GM21723 (cell line): ENCODE measurements at regions not wholly inside any gene's neighbourhood (a gene's known extent, or its start where the extent isn't known, plus 50 kb on each side); places are given as distances from the start of the nearest gene placed in this dataset.
"Not testable (repeated sequence)": the region's sequence is repeated elsewhere in the genome, so short reads cannot be mapped to it uniquely, and the experiment has no call there.

Source experiments
- ATAC-seq: cut with Tn5 transposase; IDR thresholded peaks from one replicate; pipeline ENCODE4 v1.9.1; 2021; ENCODE audit warnings: mild to moderate bottlenecking, moderate library complexity; ENCODE audit not compliant: unreplicated experiment

GRCh38 chr18:76307293-76307690 lies 187.8 kb downstream of the ZNF516 start:
- no peak for ATAC-seq

DNA sequence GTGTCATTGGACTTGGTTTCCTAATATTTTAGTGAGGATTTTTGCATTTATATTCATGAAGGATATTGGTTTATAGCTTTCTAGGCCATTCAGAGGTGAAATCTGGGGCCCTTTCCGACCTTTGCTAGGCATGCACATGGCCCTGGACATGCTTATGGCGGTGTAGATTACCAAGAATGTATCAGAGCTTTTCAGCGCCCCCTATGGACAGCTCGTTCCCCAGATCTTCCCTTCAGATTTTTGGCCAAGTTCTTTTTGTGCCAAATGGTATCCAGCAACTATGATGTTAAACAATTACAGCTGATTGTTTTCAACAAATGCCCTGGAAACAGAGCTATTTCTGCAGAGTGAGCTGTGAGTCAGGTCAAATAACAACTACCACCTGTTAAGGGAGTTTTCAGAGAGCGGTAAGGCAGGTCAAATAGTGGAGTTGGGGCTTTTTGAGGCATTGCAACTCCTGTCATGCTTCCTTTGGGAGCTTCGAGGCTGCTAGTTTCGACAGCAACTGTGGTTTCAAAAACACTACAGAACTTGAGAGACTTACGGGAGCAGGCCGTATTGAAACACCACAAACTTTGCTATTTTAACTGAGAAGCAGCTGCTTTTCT lies 188.3 kb downstream of the ZNF516 start:
- ATAC-seq, result no peak

DNA sequence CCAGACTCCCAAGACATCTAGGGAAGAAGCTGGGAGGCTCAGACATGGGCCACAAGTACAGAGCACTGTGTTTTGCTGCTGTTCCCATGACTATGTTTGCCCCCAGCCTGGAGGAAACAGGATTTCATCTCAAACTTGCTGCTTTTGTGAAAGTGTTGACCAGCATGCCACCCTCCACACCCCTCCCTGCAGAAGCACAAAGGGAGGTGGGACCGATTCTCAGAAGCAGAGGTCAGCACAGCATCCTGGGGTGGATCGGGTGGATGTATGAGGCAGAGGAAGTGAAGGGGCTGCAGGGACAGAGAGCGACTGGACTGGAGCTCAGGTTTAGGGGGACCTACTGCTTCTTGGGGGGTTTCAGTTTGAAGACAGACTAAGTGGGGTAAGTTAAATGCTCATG lies 209.2 kb downstream of the ZNF516 start:
- ATAC-seq, result no peak

- no peak for ATAC-seq
Observed at GRCh38 chr18:76281565-76281964, 213.5 kb downstream of the ZNF516 start.

- no peak for ATAC-seq
Observed at GRCh38 chr18:76277801-76278200, 217.2 kb downstream of the ZNF516 start.

DNA sequence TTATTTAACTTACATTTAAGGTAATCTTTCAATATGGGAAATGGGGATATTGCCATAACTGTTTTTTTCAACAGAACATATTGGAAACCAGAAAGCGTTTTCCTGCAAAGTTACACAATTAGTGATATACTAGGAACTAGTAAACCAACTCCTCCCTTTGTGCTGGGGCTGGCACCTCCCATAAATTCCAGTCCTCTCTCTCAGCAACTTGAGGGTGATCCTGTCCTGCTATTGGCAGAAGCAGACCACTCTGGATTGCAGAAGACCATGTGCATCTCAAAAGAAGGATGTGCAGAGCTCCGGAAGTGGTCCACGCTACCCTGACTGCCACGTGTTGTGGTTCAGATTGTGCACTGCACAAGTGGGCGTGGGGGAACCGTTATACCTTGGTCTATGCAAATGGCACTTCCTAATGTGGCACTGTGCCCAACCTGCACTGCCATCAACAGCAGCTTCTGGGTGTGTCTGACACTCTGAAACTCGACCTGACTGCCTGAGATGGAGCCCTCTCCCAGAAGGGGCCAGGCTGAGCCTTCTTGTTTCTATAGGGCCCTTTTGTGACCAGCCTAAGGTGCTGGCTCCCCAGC lies 219.2 kb downstream of the ZNF516 start:
- no peak for ATAC-seq

DNA sequence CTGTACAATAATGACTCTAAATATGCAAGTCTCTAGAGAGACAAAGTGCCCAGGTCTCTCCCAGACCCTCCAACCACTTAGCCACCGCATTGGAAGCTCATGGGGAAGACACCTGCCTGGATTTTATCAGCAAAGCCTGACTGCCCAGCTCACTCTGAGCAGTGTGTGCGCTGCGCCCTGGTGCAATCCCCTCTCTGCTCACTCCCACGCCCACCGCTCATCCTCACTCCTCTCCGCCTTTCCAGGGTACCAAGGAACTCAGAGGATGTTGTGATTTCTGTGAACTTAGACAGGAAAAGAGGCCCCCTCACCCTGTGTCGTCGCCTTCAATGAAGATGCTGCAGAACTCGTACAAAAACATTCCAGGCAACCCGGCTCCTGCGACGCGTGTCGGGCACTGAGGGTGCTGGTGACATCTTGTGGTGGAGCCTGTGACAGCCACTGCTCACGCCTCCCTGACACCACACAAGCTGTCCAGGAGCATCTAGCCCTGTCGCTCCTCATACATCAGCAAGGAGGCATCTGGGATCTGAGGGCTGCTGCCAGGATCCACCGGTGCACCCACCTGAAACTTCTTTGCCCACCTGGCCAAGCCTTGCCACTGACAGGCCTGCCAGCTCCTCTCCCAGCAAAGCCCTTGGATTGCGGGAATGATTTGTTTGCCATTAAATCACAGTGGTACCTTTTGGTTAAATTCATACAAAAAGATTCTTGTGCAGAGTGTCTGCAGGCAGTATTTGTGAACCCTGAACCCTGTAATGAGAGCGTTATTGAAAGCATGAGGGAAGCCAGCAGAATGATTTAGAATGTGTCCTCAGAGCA lies 220.4 kb downstream of the ZNF516 start:
- ATAC-seq, result no peak

GRCh38 chr18:76273956-76274355 lies 221.1 kb downstream of the ZNF516 start:
- no peak for ATAC-seq

DNA sequence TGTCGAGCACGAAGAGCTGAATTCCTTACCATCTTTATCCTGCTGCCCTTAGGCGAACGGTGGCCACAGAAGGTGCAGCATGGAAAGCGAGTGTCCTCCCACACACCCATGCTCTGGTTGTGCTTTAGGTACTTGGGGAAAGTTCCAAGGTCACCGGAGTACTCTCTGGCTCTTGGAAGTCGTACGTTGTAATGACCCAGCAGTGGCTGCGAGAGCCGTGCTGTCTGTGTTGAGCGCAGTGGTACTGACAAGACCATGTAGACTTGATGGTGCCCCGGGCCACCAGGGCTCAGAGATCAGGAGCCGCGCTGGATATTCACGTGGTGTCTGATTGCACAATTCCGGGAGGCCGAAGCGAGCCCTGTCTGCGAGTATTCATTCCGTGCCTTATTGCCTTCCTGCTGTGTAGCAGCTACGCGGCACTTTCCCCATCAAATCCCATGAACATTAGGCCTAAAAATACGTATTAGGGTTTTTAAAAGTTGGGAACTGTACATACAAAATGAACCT lies 222.0 kb downstream of the ZNF516 start:
- no peak for ATAC-seq

DNA sequence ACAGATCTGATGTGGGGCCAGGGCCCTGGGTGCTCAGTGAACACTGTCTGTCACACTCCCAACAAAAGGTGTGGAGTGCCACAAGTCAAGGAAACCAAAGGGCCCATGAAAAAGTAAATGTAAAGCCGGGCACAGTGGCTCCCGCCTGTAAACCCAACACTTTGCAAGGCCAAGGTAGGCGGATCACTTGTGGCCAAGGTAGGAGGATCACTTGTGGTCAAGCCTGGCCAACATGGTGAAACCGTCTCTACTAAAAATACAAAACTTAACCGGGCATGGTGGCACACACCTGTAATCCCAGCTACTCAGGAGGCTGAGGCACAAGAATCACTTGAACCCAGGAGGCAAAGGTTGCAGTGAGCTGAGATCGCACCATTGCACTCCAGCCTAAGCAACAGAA lies 227.6 kb downstream of the ZNF516 start:
- not testable (repeated sequence) for ATAC-seq

DNA sequence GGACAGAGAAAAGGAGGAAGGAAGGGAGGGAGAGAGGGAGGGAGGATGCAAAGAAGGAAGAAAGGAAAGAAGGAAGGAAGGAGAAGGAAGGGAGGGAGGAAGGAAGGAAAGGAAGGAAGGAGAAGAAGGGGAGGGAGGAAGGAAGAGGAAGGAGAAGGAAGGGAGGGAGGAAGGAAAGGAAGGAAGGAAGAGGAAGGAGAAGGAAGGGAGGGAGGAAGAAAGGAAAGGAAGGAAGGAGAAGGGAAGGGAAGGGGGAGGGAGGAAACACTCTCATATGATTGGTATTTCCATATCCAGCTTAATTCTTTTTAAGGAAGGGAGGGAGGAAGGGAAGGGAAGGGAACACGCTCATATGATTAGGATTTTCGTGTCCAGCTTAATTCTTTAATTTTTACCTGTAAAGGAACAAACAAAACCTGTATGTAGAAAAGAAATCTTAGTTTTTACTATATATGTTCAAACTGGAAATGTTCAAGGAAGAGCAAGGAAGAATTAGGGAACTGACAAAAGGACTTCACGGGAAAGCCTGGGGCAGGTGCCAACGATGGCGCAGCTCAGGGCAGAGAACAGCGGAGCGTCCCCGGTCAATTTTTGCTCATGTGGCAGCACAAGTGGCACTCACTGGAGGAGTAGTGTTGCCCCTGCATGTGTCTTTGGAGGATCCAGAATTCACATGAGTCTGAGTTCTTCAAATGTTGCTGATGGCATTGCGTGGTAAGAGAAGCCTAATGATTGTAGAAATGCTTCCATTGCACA lies 228.6 kb downstream of the ZNF516 start:
- ATAC-seq, result no peak

DNA sequence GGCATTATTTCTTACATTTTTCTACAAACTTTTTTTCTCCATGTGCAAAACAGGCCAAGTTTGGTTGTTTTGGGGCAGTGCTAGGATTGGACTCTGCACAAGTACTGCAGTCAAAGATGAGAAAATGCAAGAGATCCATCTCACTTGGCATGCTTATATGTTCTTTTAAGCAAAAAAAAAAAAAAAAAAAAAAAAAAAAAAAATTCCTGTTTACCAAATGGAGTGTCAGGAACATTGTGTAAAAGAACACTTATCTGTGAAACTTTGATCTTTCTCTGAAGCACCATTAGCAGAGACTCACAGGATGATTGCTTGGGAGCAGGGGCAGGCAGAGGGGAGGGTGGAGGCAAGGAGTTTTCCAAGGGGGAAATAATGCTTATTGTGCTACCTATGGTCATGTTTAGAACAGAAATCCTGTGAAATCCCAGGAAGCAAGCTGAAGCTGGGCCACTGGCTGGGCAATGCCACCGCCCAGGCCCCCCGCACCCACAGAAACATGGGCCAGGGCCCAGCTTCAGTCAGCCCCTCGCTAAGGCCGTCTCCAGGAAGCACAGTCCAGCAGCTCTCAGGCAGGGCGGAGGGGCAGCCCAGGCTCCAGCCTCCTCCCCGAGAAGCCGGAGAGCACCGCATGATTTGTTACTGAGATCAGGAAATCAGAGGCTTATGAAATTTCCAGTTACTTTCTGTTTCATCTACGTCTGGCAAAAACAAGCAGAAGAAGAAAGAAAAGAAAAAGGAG lies 229.4 kb downstream of the ZNF516 start:
- no peak for ATAC-seq

DNA sequence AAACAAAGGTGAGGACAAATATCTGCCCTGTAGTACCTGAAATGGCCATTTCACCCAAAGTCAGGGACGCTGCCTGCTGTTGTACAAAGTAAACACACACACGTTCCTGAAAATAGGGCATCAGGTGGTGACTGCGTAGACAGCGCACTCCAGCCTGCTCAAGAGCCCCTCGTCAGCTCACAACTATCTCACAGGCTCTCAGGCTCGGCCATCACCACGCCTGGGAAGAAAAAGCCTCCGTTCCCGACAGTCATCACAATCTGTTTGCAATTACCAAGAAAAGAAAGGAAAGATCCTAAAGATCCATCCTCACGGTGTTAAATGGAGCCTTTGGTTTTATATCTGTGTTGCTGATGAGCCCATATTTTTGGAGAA lies 230.2 kb downstream of the ZNF516 start:
- no peak for ATAC-seq

DNA sequence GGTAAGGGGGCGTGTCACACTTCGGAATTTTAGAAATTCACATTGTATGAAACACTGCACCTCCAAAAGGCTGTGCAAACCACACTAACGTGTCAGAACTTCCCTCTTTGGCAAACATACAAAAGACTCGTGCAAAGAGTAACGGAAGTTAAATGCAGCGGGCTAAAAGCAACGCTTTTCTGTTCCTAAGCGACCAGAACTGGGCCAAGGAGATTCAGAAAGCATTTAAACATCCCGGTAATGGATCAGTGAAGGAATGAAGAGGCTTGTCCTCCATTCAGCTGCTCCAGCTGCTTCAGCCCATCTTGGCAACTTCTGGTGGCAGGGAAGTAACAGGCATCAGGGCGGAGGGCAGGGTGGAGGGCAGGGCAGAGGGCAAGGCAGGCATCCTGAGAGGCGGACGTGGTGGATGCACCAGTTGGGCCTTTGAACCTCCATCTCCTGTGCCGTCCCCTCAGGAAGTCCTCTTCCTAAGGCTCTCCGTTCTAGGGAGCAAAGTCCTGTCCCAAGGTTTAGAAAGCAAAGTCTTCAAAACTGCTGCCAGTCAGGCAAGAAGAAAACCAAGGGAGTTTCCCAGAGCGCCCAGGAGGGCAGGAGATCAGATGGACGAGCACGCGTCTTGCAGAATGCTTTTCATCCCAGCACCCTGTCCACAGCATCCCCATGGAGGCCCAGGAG lies 230.7 kb downstream of the ZNF516 start:
- ATAC-seq, result no peak

GRCh38 chr18:76263046-76264005 lies 231.7 kb downstream of the ZNF516 start:
- ATAC-seq, result no peak

DNA sequence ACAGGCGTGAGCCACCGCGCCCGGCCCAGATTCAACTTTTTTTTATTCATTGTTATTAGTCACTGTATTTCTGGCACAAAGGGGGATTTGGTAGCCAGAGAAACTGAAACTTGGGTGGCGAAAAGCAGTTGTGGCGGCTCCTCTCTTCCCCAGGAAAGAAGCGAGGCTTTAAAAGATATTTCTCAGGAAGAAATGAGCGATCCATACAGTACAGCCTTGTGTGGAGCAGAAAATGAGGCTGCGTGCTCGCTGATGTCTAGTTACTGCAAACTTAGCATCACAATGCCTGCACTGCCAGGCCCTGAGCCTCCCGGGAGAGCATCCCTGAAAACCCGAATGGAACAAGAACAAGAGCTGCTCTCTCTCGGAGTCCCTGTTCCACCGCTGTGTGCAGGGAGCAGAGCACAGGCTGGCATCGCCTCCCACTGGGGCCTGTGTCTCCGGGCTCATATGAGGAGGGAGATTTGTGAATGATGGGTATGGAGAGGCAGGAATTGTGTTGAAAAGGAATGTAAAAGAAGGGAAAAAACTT lies 234.0 kb downstream of the ZNF516 start:
- ATAC-seq, result no peak

DNA sequence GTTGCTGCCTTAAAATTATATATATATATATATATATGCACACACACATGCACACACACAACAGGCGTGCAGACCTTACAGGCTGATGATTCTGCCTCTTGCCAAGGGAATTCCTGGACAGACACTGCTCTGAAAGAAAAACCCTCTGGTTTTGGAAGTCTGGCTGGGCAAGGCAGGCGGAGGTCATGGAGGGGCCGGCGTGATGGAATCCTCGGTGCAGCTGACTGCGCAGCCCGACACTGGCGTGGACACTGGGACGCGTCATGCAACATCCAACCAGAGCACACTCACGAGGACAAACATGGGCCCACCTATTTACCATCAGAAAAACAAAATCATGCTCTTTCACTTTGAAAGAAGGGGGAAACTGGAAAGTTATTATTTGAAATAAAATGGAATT lies 235.3 kb downstream of the ZNF516 start:
- no peak for ATAC-seq

GRCh38 chr18:76259096-76259495 lies 235.9 kb downstream of the ZNF516 start:
- no peak for ATAC-seq

DNA sequence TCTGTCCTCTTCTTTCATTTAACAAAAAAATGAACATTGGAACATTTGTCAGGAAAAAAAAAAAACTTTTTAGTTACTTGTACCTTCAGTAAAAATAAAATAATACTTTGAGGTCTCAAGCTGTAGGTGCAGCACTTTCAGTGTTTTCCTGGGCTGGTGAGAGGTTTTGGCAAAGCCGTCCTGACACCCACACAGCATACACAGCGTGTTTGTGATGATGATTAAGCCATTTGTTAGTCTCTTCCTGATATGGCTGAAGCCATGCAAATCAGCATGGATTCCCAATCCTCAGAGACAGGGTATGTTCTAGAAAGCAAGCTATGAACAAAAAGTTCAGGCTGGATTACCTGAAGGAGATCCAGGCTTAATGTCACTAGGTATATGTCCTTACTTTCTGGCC lies 236.8 kb downstream of the ZNF516 start:
- ATAC-seq, result no peak
